CD4-positive, alpha-beta T cell treated with Interleukin-15 for 1 hour (primary cell): ENCODE measurements at regions not wholly inside any gene's neighbourhood (a gene's known extent, or its start where the extent isn't known, plus 50 kb on each side); places are given as distances from the start of the nearest gene placed in this dataset.

Experiments used
- DNase-seq: peaks from one replicate; pipeline ENCODE4 v3.0.0-alpha.2; 2020

GRCh38 chr7:136664537-136664936 is 203.9 kb upstream of the CHRM2 start:
- DNase-seq, result no peak

- DNase-seq, result no peak
These were observed 210.9 kb upstream of the CHRM2 start for GRCh38 chr7:136657482-136657921.

GRCh38 chr7:136656516-136656915 is 211.9 kb upstream of the CHRM2 start:
- no peak for DNase-seq

GRCh38 chr7:136655414-136655813 is 213.0 kb upstream of the CHRM2 start:
- no peak for DNase-seq

- no peak for DNase-seq
These were observed 214.0 kb upstream of the CHRM2 start for GRCh38 chr7:136654406-136654805.

- no peak for DNase-seq
These were observed 215.6 kb upstream of the CHRM2 start for GRCh38 chr7:136652635-136653370.

- no peak for DNase-seq
These were observed 227.5 kb upstream of the CHRM2 start for GRCh38 chr7:136640977-136641376.

- DNase-seq, result no peak
These were observed 230.6 kb upstream of the CHRM2 start for GRCh38 chr7:136637813-136638212.

GRCh38 chr7:136635751-136636150 is 232.7 kb upstream of the CHRM2 start:
- no peak for DNase-seq

- DNase-seq, result no peak
These were observed 249.6 kb upstream of the CHRM2 start for GRCh38 chr7:136618818-136619217.

GRCh38 chr7:136617176-136617575 is 251.3 kb upstream of the CHRM2 start:
- no peak for DNase-seq

GRCh38 chr7:136605532-136606329 is 262.7 kb upstream of the CHRM2 start:
- no peak for DNase-seq

GRCh38 chr7:136601772-136602171 is 266.7 kb upstream of the CHRM2 start:
- DNase-seq, result no peak

GRCh38 chr7:136600475-136600874 is 268.0 kb upstream of the CHRM2 start:
- no peak for DNase-seq

GRCh38 chr7:136594739-136595144 is 273.7 kb upstream of the CHRM2 start:
- DNase-seq, result no peak

GRCh38 chr7:136588216-136588615 is 280.2 kb upstream of the CHRM2 start:
- DNase-seq, result no peak

- no peak for DNase-seq
These were observed 282.3 kb upstream of the CHRM2 start for GRCh38 chr7:136585954-136586670.

GRCh38 chr7:136566491-136566890 is 302.0 kb upstream of the CHRM2 start:
- no peak for DNase-seq

GRCh38 chr7:136555933-136556332 is 312.5 kb upstream of the CHRM2 start:
- DNase-seq, result no peak

- no peak for DNase-seq
These were observed 316.8 kb upstream of the CHRM2 start for GRCh38 chr7:136551618-136552017.

- DNase-seq, result no peak
These were observed 318.7 kb upstream of the CHRM2 start for GRCh38 chr7:136549756-136550155.

- no peak for DNase-seq
These were observed 334.7 kb upstream of the CHRM2 start for GRCh38 chr7:136533732-136534131.

- no peak for DNase-seq
These were observed 337.6 kb upstream of the CHRM2 start for GRCh38 chr7:136530831-136531230.

GRCh38 chr7:136528329-136528728 is 340.1 kb upstream of the CHRM2 start:
- no peak for DNase-seq
